ENCODE measurements at regions not wholly inside any gene's neighbourhood (a gene's known extent, or its start where the extent isn't known, plus 50 kb on each side); places are given as distances from the start of the nearest gene placed in this dataset.

GRCh38 chr15:38859574-38859973, 295.0 kb upstream of the RASGRP1 start:
- Histone ChIP-seq H3K79me1 (ENCODE audit: low read length) (no peaks in the 10 kb centered on the region), H3K27ac (ENCODE audit: low read depth, low read length) (no peak overlapping the region)

GRCh38 chr15:38860253-38860652, 295.6 kb upstream of the RASGRP1 start:
- Histone ChIP-seq H3K9ac (ENCODE audit: low read length) (no peak overlapping the region), H4K8ac (ENCODE audit: low read depth, low read length) (no peak overlapping the region), H3K36me3 (ENCODE audit: control insufficient read depth in 1 of 2, insufficient read depth in 2 of 2, low read length in 2 of 2) (no peaks in the 10 kb centered on the region), H2AK5ac (ENCODE audit: low read length) (no peak overlapping the region), H3K27me3 (ENCODE audit: insufficient read depth, low read length) (no peaks in the 10 kb centered on the region), H2AFZ (ENCODE audit: insufficient read depth, low read length, poor library complexity) (no peak overlapping the region), H4K12ac (ENCODE audit: low read depth, low read length) (no peak overlapping the region), H3K27ac (ENCODE audit: low read depth, low read length) (no peak overlapping the region), H4K91ac (ENCODE audit: low read depth, low read length) (no peak overlapping the region), H3K4me3 (ENCODE audit: low read depth, low read length) (no peak overlapping the region), H2BK5ac (ENCODE audit: low read depth, low read length, poor library complexity) (no peak overlapping the region), H3K79me2 (ENCODE audit: control insufficient read depth, insufficient read depth, low read length, poor library complexity) (no peaks in the 10 kb centered on the region), H3K4me1 (ENCODE audit: control insufficient read depth in 1 of 2, insufficient read depth in 2 of 2, low read length in 2 of 2) (no peaks in the 10 kb centered on the region), H3K18ac (ENCODE audit: low read length) (no peak overlapping the region), H3K4ac (ENCODE audit: low read depth, low read length) (no peak overlapping the region), H3K14ac (ENCODE audit: low read length) (no peak overlapping the region), H2BK120ac (ENCODE audit: insufficient read depth, low read length, poor library complexity) (no peak overlapping the region), H3K23ac (ENCODE audit: low read length) (no peak overlapping the region), H3K79me1 (ENCODE audit: low read length) (no peaks in the 10 kb centered on the region), H3K4me2 (ENCODE audit: low read length) (no peak overlapping the region), H3K9me3 (ENCODE audit: insufficient read depth, low read depth, low read length) (no peaks in the 10 kb centered on the region), H2BK12ac (ENCODE audit: low read length) (no peak overlapping the region)
- no CpG with 5 or more reads among the region's 4 CpGs for WGBS (ENCODE audit: extremely low coverage, insufficient coverage, insufficient read length)
- no peak for DNase-seq

More at GRCh38 chr15:38859574-38859973, 295.0 kb upstream of the RASGRP1 start:
- H4K12ac ChIP-seq (ENCODE audit: low read depth, low read length): no peak overlapping the region
- no peak overlapping the region for H3K4me2 ChIP-seq (ENCODE audit: low read length)
- DNase-seq: no peak
- H4K91ac ChIP-seq (ENCODE audit: low read depth, low read length): no peak overlapping the region
- H3K4ac ChIP-seq (ENCODE audit: low read depth, low read length): no peak overlapping the region
- no peak overlapping the region for H3K14ac ChIP-seq (ENCODE audit: low read length)
- H2AK5ac ChIP-seq (ENCODE audit: low read length): no peak overlapping the region
- H3K23ac ChIP-seq (ENCODE audit: low read length): no peak overlapping the region
- H3K4me3 ChIP-seq (ENCODE audit: low read depth, low read length): no peak overlapping the region
- H3K9ac ChIP-seq (ENCODE audit: low read length): no peak overlapping the region
- H2BK120ac ChIP-seq (ENCODE audit: insufficient read depth, low read length, poor library complexity): no peak overlapping the region
- no peaks in the 10 kb centered on the region for H3K27me3 ChIP-seq (ENCODE audit: insufficient read depth, low read length)
- H3K9me3 ChIP-seq (ENCODE audit: insufficient read depth, low read depth, low read length): no peaks in the 10 kb centered on the region
- no CpG with 5 or more reads among the region's 2 CpGs for WGBS (ENCODE audit: extremely low coverage, insufficient coverage, insufficient read length)
- no peaks in the 10 kb centered on the region for H3K4me1 ChIP-seq (ENCODE audit: control insufficient read depth in 1 of 2, insufficient read depth in 2 of 2, low read length in 2 of 2)
- no peaks in the 10 kb centered on the region for H3K36me3 ChIP-seq (ENCODE audit: control insufficient read depth in 1 of 2, insufficient read depth in 2 of 2, low read length in 2 of 2)
- H2AFZ ChIP-seq (ENCODE audit: insufficient read depth, low read length, poor library complexity): no peak overlapping the region
- no peak overlapping the region for H2BK5ac ChIP-seq (ENCODE audit: low read depth, low read length, poor library complexity)
- H3K18ac ChIP-seq (ENCODE audit: low read length): no peak overlapping the region
- H4K8ac ChIP-seq (ENCODE audit: low read depth, low read length): no peak overlapping the region
- no peak overlapping the region for H2BK12ac ChIP-seq (ENCODE audit: low read length)
- no peaks in the 10 kb centered on the region for H3K79me2 ChIP-seq (ENCODE audit: control insufficient read depth, insufficient read depth, low read length, poor library complexity)

GRCh38 chr15:38860674-38861073, 296.1 kb upstream of the RASGRP1 start:
- H2AK5ac ChIP-seq (ENCODE audit: low read length): no peak overlapping the region
- H3K4ac ChIP-seq (ENCODE audit: low read depth, low read length): no peak overlapping the region
- no peak overlapping the region for H2AFZ ChIP-seq (ENCODE audit: insufficient read depth, low read length, poor library complexity)
- H4K91ac ChIP-seq (ENCODE audit: low read depth, low read length): no peak overlapping the region
- H3K79me2 ChIP-seq (ENCODE audit: control insufficient read depth, insufficient read depth, low read length, poor library complexity): no peaks in the 10 kb centered on the region
- no peak overlapping the region for H4K12ac ChIP-seq (ENCODE audit: low read depth, low read length)
- no peak overlapping the region for H4K8ac ChIP-seq (ENCODE audit: low read depth, low read length)
- no peak overlapping the region for H3K23ac ChIP-seq (ENCODE audit: low read length)
- H3K27me3 ChIP-seq (ENCODE audit: insufficient read depth, low read length): no peaks in the 10 kb centered on the region
- H3K9ac ChIP-seq (ENCODE audit: low read length): no peak overlapping the region
- H3K27ac ChIP-seq (ENCODE audit: low read depth, low read length): no peak overlapping the region
- H3K14ac ChIP-seq (ENCODE audit: low read length): no peak overlapping the region
- no peak for DNase-seq
- H3K79me1 ChIP-seq (ENCODE audit: low read length): no peaks in the 10 kb centered on the region
- H2BK120ac ChIP-seq (ENCODE audit: insufficient read depth, low read length, poor library complexity): no peak overlapping the region
- H3K4me2 ChIP-seq (ENCODE audit: low read length): no peak overlapping the region
- no peak overlapping the region for H3K18ac ChIP-seq (ENCODE audit: low read length)
- no peaks in the 10 kb centered on the region for H3K9me3 ChIP-seq (ENCODE audit: insufficient read depth, low read depth, low read length)
- H3K36me3 ChIP-seq (ENCODE audit: control insufficient read depth in 1 of 2, insufficient read depth in 2 of 2, low read length in 2 of 2): no peaks in the 10 kb centered on the region
- H2BK5ac ChIP-seq (ENCODE audit: low read depth, low read length, poor library complexity): no peak overlapping the region
- no peak overlapping the region for H2BK12ac ChIP-seq (ENCODE audit: low read length)
- no peaks in the 10 kb centered on the region for H3K4me1 ChIP-seq (ENCODE audit: control insufficient read depth in 1 of 2, insufficient read depth in 2 of 2, low read length in 2 of 2)
- no peak overlapping the region for H3K4me3 ChIP-seq (ENCODE audit: low read depth, low read length)

GRCh38 chr15:38861108-38861507, 296.5 kb upstream of the RASGRP1 start:
- Histone ChIP-seq H2AK5ac (ENCODE audit: low read length) (no peak overlapping the region), H2BK12ac (ENCODE audit: low read length) (no peak overlapping the region), H3K4me2 (ENCODE audit: low read length) (no peak overlapping the region), H3K4ac (ENCODE audit: low read depth, low read length) (no peak overlapping the region), H4K12ac (ENCODE audit: low read depth, low read length) (no peak overlapping the region), H3K23ac (ENCODE audit: low read length) (no peak overlapping the region), H3K14ac (ENCODE audit: low read length) (no peak overlapping the region), H3K9ac (ENCODE audit: low read length) (no peak overlapping the region), H2BK120ac (ENCODE audit: insufficient read depth, low read length, poor library complexity) (no peak overlapping the region), H3K18ac (ENCODE audit: low read length) (no peak overlapping the region), H3K27ac (ENCODE audit: low read depth, low read length) (no peak overlapping the region), H2AFZ (ENCODE audit: insufficient read depth, low read length, poor library complexity) (no peak overlapping the region), H3K4me1 (ENCODE audit: control insufficient read depth in 1 of 2, insufficient read depth in 2 of 2, low read length in 2 of 2) (no peaks in the 10 kb centered on the region), H3K36me3 (ENCODE audit: control insufficient read depth in 1 of 2, insufficient read depth in 2 of 2, low read length in 2 of 2) (no peaks in the 10 kb centered on the region), H3K79me2 (ENCODE audit: control insufficient read depth, insufficient read depth, low read length, poor library complexity) (no peaks in the 10 kb centered on the region), H3K27me3 (ENCODE audit: insufficient read depth, low read length) (no peaks in the 10 kb centered on the region), H4K8ac (ENCODE audit: low read depth, low read length) (no peak overlapping the region), H3K79me1 (ENCODE audit: low read length) (no peaks in the 10 kb centered on the region), H3K9me3 (ENCODE audit: insufficient read depth, low read depth, low read length) (no peaks in the 10 kb centered on the region), H2BK5ac (ENCODE audit: low read depth, low read length, poor library complexity) (no peak overlapping the region), H3K4me3 (ENCODE audit: low read depth, low read length) (no peak overlapping the region), H4K91ac (ENCODE audit: low read depth, low read length) (no peak overlapping the region)
- DNase-seq: no peak

- WGBS (ENCODE audit: extremely low coverage, insufficient coverage, insufficient read length): no CpG with 5 or more reads among the region's 1 CpG
- Histone ChIP-seq H3K4me3 (ENCODE audit: low read depth, low read length) (no peak overlapping the region), H2AFZ (ENCODE audit: insufficient read depth, low read length, poor library complexity) (no peak overlapping the region), H3K14ac (ENCODE audit: low read length) (no peak overlapping the region), H3K79me2 (ENCODE audit: control insufficient read depth, insufficient read depth, low read length, poor library complexity) (no peaks in the 10 kb centered on the region), H3K27me3 (ENCODE audit: insufficient read depth, low read length) (no peaks in the 10 kb centered on the region), H3K18ac (ENCODE audit: low read length) (no peak overlapping the region), H3K4me2 (ENCODE audit: low read length) (no peak overlapping the region), H2BK12ac (ENCODE audit: low read length) (no peak overlapping the region), H3K4me1 (ENCODE audit: control insufficient read depth in 1 of 2, insufficient read depth in 2 of 2, low read length in 2 of 2) (no peaks in the 10 kb centered on the region), H2BK120ac (ENCODE audit: insufficient read depth, low read length, poor library complexity) (no peak overlapping the region), H4K8ac (ENCODE audit: low read depth, low read length) (no peak overlapping the region), H3K9ac (ENCODE audit: low read length) (no peak overlapping the region), H4K12ac (ENCODE audit: low read depth, low read length) (no peak overlapping the region), H3K27ac (ENCODE audit: low read depth, low read length) (no peak overlapping the region), H2BK5ac (ENCODE audit: low read depth, low read length, poor library complexity) (no peak overlapping the region), H3K9me3 (ENCODE audit: insufficient read depth, low read depth, low read length) (no peaks in the 10 kb centered on the region), H4K91ac (ENCODE audit: low read depth, low read length) (no peak overlapping the region), H3K79me1 (ENCODE audit: low read length) (no peaks in the 10 kb centered on the region), H3K23ac (ENCODE audit: low read length) (no peak overlapping the region), H2AK5ac (ENCODE audit: low read length) (no peak overlapping the region), H3K4ac (ENCODE audit: low read depth, low read length) (no peak overlapping the region), H3K36me3 (ENCODE audit: control insufficient read depth in 1 of 2, insufficient read depth in 2 of 2, low read length in 2 of 2) (no peaks in the 10 kb centered on the region)
- DNase-seq: peak in 1 of 2 donors; percentile 49
Observed at GRCh38 chr15:38862099-38862498, 297.5 kb upstream of the RASGRP1 start.

All from trophoblast cell (in vitro differentiated cells and primary cell).